ENCODE measurements at regions not wholly inside any gene's neighbourhood (a gene's known extent, or its start where the extent isn't known, plus 50 kb on each side); places are given as distances from the start of the nearest gene placed in this dataset.

- TF ChIP-seq CTCF (conservative IDR thresholded peaks at IDR 0.05), result peak; percentile 33; the same call in 1 of the 3 replicates
- DNase-seq, result no peak
- no peak overlapping the region for H2BK5ac ChIP-seq (ENCODE audit: insufficient read length, low read length)
- no peak overlapping the region for H2BK12ac ChIP-seq (ENCODE audit: insufficient read length, low read depth, low read length)
- no peak overlapping the region for H3K27ac Mint-ChIP-seq
- no peaks in the 10 kb centered on the region for H3K27me3 ChIP-seq (ENCODE audit: insufficient read depth, low read length)
- H4K5ac ChIP-seq (ENCODE audit: insufficient read length, low read depth, low read length), result no peak overlapping the region
- peaks cover under 1 to 17% (median 13%) of the 10 kb centered on the region in 3 experiments for H3K36me3 Mint-ChIP-seq (ENCODE audit: insufficient read depth in 1 of 3, low read depth in 3 of 3)
- H3K4me1 ChIP-seq (ENCODE audit: insufficient read depth, low read length), result peaks cover 2% of the 10 kb centered on the region; the same call in 1 of the 2 replicates
- H3K27ac ChIP-seq (ENCODE audit: insufficient read length, low read depth, low read length), result no peak overlapping the region
- H2BK120ac ChIP-seq (ENCODE audit: low read depth, low read length, poor library complexity, severe bottlenecking), result no peak overlapping the region
- H3T11ph ChIP-seq (ENCODE audit: low read length), result no peak overlapping the region
- no peaks in the 10 kb centered on the region for H3K79me1 ChIP-seq (ENCODE audit: insufficient read depth, low read depth, low read length, poor library complexity, severe bottlenecking)
- H2AK5ac ChIP-seq (ENCODE audit: insufficient read length, low read length), result no peak overlapping the region
- no peaks in the 10 kb centered on the region for H3K79me2 ChIP-seq (ENCODE audit: insufficient read depth, low read length)
- H3K9me3 Mint-ChIP-seq, result peaks cover 7 to 8% of the 10 kb centered on the region in 2 experiments; a peak in 4 of 5 replicates
- no peak overlapping the region for H3K4me3 Mint-ChIP-seq
- H4K91ac ChIP-seq (ENCODE audit: insufficient read length, low read depth, low read length), result no peak overlapping the region
- peaks cover 4% of the 10 kb centered on the region for H3K9me3 ChIP-seq (ENCODE audit: control insufficient read depth, low read depth, low read length)
- no peak overlapping the region for H2BK15ac ChIP-seq (ENCODE audit: low read depth, low read length)
- WGBS (ENCODE audit: extremely low coverage, insufficient read length, low lambda C conversion rate), result no CpG with 5 or more reads among the region's 3 CpGs
- H3K23me2 ChIP-seq (ENCODE audit: insufficient read length, low read depth, low read length, poor library complexity, severe bottlenecking), result no peaks in the 10 kb centered on the region
- no peak overlapping the region for H3K14ac ChIP-seq (ENCODE audit: insufficient read depth, low read length)
- H2AFZ ChIP-seq (ENCODE audit: low read length), result no peak overlapping the region
- no peak overlapping the region for H3K56ac ChIP-seq (ENCODE audit: insufficient read length, low read depth, low read length)
- no peak overlapping the region for H2BK20ac ChIP-seq (ENCODE audit: low read depth, low read length, poor library complexity, severe bottlenecking)
- H3K9ac ChIP-seq (ENCODE audit: extremely low read depth, insufficient read length, low read length), result no peak overlapping the region
- H3K27me3 Mint-ChIP-seq (ENCODE audit: low read depth), result no peaks in the 10 kb centered on the region
- H4K20me1 ChIP-seq (ENCODE audit: control insufficient read depth, insufficient read depth, insufficient read length), result no peaks in the 10 kb centered on the region
- no peak overlapping the region for H3K4ac ChIP-seq (ENCODE audit: low read depth, low read length)
- H3K18ac ChIP-seq (ENCODE audit: insufficient read length, low read depth, low read length), result no peak overlapping the region
- H3K4me1 Mint-ChIP-seq, result peaks cover 0 to 2% of the 10 kb centered on the region in 2 experiments; a peak in 2 of 4 replicates
- H4K8ac ChIP-seq (replicated peaks; ENCODE audit: insufficient read length, low read depth, low read length), result no peak overlapping the region
- H3K4me2 ChIP-seq (ENCODE audit: insufficient read depth, insufficient read length, low read length), result no peak overlapping the region
- H3K23ac ChIP-seq (ENCODE audit: insufficient read length, low read depth, low read length), result no peak overlapping the region
Measured at GRCh38 chr12:125424909-125425308, 359.7 kb downstream of the AACS start.

Data from H9 (cell line).